GM12878 (cell line): ENCODE measurements at regions not wholly inside any gene's neighbourhood (a gene's known extent, or its start where the extent isn't known, plus 50 kb on each side); places are given as distances from the start of the nearest gene placed in this dataset.

ENCODE experiments used
- ATAC-seq: fragments of 200-7000 bp; cut with Tn5 transposase; 3 replicates; pipeline ENCODE4 v1.9.1; 2020; ENCODE audit warnings: mild to moderate bottlenecking, moderate library complexity
- BruUV-seq: library from RNA; stranded (reverse); fragments of 400-500 nt; replicated peaks from 2 replicates; lab custom pipeline; 2021; lab: Mats Ljungman, UMichigan
- CTCF ChIA-PET: fragments of 300-600 bp; sonication (Branson Sonifier 250); formaldehyde crosslinking; extraction: SDS; loops from one replicate; lab custom pipeline; 2021; ENCODE audit warnings: inconsistent platforms; lab: Yijun Ruan, JAX
- POLR2A ChIA-PET: fragments of 350-600 bp; formaldehyde crosslinking; extraction: SDS; loops from one replicate; lab custom pipeline; 2021; ENCODE audit warnings: inconsistent platforms; lab: Charles Lee
- RAD21 ChIA-PET: fragments of 300-600 bp; sonication (Branson Sonifier 250); formaldehyde crosslinking; loops from one replicate; lab custom pipeline; 2023; ENCODE audit warnings: antibody characterized with exemption; ENCODE audit not compliant: unreplicated experiment; lab: Charles Lee
- SMC1A ChIA-PET: fragments of 300-600 bp; sonication (Branson Sonifier 250); formaldehyde crosslinking; loops from one replicate; lab custom pipeline; 2023; ENCODE audit not compliant: unreplicated experiment, uncharacterized antibody; lab: Charles Lee
- DNase-seq: peaks from one replicate; pipeline ENCODE4 v3.0.0-alpha.2; 2011; ENCODE audit warnings: low read depth, low spot score
- FAIRE-seq: peaks from 3 replicates; lab custom pipeline; 2011; peaks lifted over from hg19 to GRCh38; lab: Jason Lieb, UNC
- H2AFZ ChIP-seq: 2 replicates; pipeline ENCODE4 v1.6.0; 2011; ENCODE audit warnings: low read depth, low read length, control low read depth; ENCODE audit not compliant: control insufficient read depth
- H3K27ac ChIP-seq: 2 replicates; pipeline ENCODE4 v1.5.1; 2011; ENCODE audit warnings: control low read depth; ENCODE audit not compliant: control insufficient read depth, insufficient read depth
- H3K27me3 ChIP-seq, 2 experiments: replicated peaks in 1 of 2; 2 replicates each; pipeline versions ENCODE4 v1.6.0 to v1.6.1; 2011; ENCODE audit warnings: low read length in 1 of 2; ENCODE audit not compliant: control insufficient read depth in 2 of 2, insufficient read depth in 2 of 2
- H3K36me3 ChIP-seq, 2 experiments: 2 replicates each; pipeline ENCODE4 v1.5.1; 2011; ENCODE audit warnings: low read length in 1 of 2; ENCODE audit not compliant: control insufficient read depth in 2 of 2, insufficient read depth in 2 of 2
- H3K4me1 ChIP-seq: 2 replicates; pipeline ENCODE4 v1.6.1; 2011; ENCODE audit warnings: mild to moderate bottlenecking, low read length, moderate library complexity, mixed read lengths; ENCODE audit not compliant: control insufficient read depth, insufficient read depth
- H3K4me2 ChIP-seq: 2 replicates; pipeline ENCODE4 v1.6.0; 2011; ENCODE audit warnings: control low read depth; ENCODE audit not compliant: control insufficient read depth, insufficient read depth
- H3K4me3 ChIP-seq: fragments of 200-600 bp; sonication (generic); 2 replicates; pipeline ENCODE4 v1.5.1; 2016
- H3K79me2 ChIP-seq: 2 replicates; pipeline ENCODE4 v1.6.0; 2011; ENCODE audit warnings: low read length; ENCODE audit not compliant: control insufficient read depth, insufficient read depth
- H3K9ac ChIP-seq: 2 replicates; pipeline ENCODE4 v1.8.0; 2011; ENCODE audit warnings: low read length, control low read depth, mixed read lengths; ENCODE audit not compliant: control insufficient read depth, insufficient read depth
- H3K9me3 ChIP-seq: replicated peaks from 3 replicates; pipeline ENCODE4 v1.5.1; 2011; ENCODE audit warnings: mild to moderate bottlenecking, low read length; ENCODE audit not compliant: control insufficient read depth, insufficient read depth
- H4K20me1 ChIP-seq: 2 replicates; pipeline ENCODE4 v1.6.0; 2011; ENCODE audit not compliant: control insufficient read depth, insufficient read depth
- BCLAF1 ChIP-seq: fragments of 450-650 bp; IDR thresholded peaks from 2 replicates; pipeline ENCODE4 v1.6.1; 2017; ENCODE audit warnings: antibody characterized with exemption, mild to moderate bottlenecking, moderate library complexity
- NFXL1 ChIP-seq: fragments of 450-650 bp; IDR thresholded peaks from 2 replicates; pipeline ENCODE4 v1.6.1; 2017; ENCODE audit warnings: antibody characterized with exemption, mild to moderate bottlenecking, borderline replicate concordance
- PAX5 ChIP-seq: IDR thresholded peaks from 2 replicates; pipeline ENCODE4 v1.6.1; 2011; ENCODE audit warnings: low read depth, low read length, borderline replicate concordance
- POLR2AphosphoS5 ChIP-seq: IDR thresholded peaks from 2 replicates; pipeline ENCODE4 v1.6.1; 2011; ENCODE audit warnings: mild to moderate bottlenecking, low read length, inconsistent platforms
- PRDM15 ChIP-seq: fragments of 450-650 bp; formaldehyde crosslinking; IDR thresholded peaks from 2 replicates; pipeline ENCODE4 v1.4.0; 2020; ENCODE audit warnings: mild to moderate bottlenecking, moderate library complexity
- SPI1 ChIP-seq: IDR thresholded peaks from 2 replicates; pipeline ENCODE4 v1.6.1; 2011; ENCODE audit warnings: low read depth, mild to moderate bottlenecking, low read length, moderate library complexity, borderline replicate concordance; ENCODE audit not compliant: insufficient read depth
- ZNF384 ChIP-seq: IDR thresholded peaks from 2 replicates; pipeline ENCODE4 v1.6.1; 2012; ENCODE audit warnings: low read depth, mild to moderate bottlenecking, low read length, improper control_type of control experiment, borderline replicate concordance
- WGBS: methylation state at CpG from one replicate; pipeline ENCODE4 v1.1.6; 2016; ENCODE audit warnings: low lambda C conversion rate; ENCODE audit not compliant: insufficient replicate concordance, insufficient coverage; ENCODE audit errors: missing lambda C conversion rate; 5-methylcytosine and 5-hydroxymethylcytosine counted together
- in situ Hi-C: fragments of 300-500 bp; cut with MboI; formaldehyde crosslinking; loops from 9 replicates; pipeline ENCODE4 v1.14.3; 2018; ENCODE audit warnings: mixed read lengths
- intact Hi-C: fragments of 100-400 bp; cut with micrococcal nuclease; formaldehyde crosslinking; loops from one replicate; pipeline ENCODE4 v1.14.2; 2022; ENCODE audit not compliant: unreplicated experiment
- TF ChIP-seq, protein P1 (sequence below): IDR thresholded peaks from 2 replicates; pipeline ENCODE4 v1.6.1; 2012; ENCODE audit warnings: mild to moderate bottlenecking, low read depth, low read length

GRCh38 chr2:11060376-11061169 is 94.7 kb upstream of the SLC66A3 start (continued):
- no peak for TF ChIP-seq SPI1
- TF ChIP-seq NFXL1 = no peak
- no peak for TF ChIP-seq POLR2AphosphoS5
- TF ChIP-seq BCLAF1 = no peak

DNA sequence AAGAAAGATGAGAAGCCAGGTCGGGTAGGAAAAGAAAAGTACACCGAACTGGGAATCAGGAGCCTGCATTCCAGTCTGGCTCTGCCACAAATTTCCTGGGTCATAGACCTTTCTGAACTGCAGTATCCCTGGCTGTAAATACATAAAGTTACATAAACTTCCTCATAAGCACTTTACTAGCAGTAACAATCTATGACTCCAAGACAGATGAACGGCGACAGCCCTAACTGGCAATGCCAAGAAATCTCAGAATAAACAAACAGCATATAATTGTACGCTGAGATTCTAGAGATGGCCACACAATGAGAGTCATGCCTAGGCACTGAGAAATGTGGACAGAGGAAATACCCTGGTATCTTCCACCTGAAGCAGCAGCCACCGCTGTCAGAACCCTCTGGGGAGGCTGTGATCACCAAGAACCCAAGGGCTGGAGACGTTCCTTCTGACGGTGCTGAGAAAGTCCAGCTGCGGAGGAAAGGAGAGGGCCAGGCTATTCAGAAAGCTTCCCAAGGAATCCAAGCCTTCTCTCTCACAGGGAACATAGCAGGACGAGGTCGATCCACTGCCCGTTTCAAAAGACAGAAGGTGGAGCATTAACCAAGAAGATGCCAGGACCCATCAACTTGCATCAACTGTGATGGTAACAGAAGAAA is 89.3 kb upstream of the SLC66A3 start:
- no peak overlapping the region for H3K9ac ChIP-seq
- DNase-seq (no peak), ATAC-seq (no peak), FAIRE-seq (no peak)
- intact Hi-C loops = no loop called here
- BruUV-seq = no TSS peak
- no peaks in the 10 kb centered on the region for H4K20me1 ChIP-seq
- peaks cover 2% of the 10 kb centered on the region in 2 experiments; a peak in 3 of 4 replicates for H3K27me3 ChIP-seq
- ChIA-PET POLR2A (no interaction called here), CTCF (no interaction called here), RAD21 (no interaction called here), SMC1A (no interaction called here)
- no peaks in the 10 kb centered on the region for H3K79me2 ChIP-seq
- no peaks in the 10 kb centered on the region; the same call in 2 of the 3 replicates for H3K9me3 ChIP-seq
- no peaks in the 10 kb centered on the region for H3K4me1 ChIP-seq
- H3K4me3 ChIP-seq = no peak overlapping the region
- 7% methylated on average over 12 of the region's 12 CpGs for WGBS
- in situ Hi-C loops = no loop called here
- no peak overlapping the region for H3K4me2 ChIP-seq
- H3K27ac ChIP-seq = no peak overlapping the region
- H3K36me3 ChIP-seq = no peaks in the 10 kb centered on the region
- no peak overlapping the region for H2AFZ ChIP-seq
- TF ChIP-seq PAX5 = no peak
- no peak for TF ChIP-seq PRDM15 (CRISPR knock-in tag)
- TF ChIP-seq, protein P1, sequence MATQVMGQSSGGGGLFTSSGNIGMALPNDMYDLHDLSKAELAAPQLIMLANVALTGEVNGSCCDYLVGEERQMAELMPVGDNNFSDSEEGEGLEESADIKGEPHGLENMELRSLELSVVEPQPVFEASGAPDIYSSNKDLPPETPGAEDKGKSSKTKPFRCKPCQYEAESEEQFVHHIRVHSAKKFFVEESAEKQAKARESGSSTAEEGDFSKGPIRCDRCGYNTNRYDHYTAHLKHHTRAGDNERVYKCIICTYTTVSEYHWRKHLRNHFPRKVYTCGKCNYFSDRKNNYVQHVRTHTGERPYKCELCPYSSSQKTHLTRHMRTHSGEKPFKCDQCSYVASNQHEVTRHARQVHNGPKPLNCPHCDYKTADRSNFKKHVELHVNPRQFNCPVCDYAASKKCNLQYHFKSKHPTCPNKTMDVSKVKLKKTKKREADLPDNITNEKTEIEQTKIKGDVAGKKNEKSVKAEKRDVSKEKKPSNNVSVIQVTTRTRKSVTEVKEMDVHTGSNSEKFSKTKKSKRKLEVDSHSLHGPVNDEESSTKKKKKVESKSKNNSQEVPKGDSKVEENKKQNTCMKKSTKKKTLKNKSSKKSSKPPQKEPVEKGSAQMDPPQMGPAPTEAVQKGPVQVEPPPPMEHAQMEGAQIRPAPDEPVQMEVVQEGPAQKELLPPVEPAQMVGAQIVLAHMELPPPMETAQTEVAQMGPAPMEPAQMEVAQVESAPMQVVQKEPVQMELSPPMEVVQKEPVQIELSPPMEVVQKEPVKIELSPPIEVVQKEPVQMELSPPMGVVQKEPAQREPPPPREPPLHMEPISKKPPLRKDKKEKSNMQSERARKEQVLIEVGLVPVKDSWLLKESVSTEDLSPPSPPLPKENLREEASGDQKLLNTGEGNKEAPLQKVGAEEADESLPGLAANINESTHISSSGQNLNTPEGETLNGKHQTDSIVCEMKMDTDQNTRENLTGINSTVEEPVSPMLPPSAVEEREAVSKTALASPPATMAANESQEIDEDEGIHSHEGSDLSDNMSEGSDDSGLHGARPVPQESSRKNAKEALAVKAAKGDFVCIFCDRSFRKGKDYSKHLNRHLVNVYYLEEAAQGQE = no peak
- no peak for TF ChIP-seq ZNF384
